ENCODE measurements at regions not wholly inside any gene's neighbourhood (a gene's known extent, or its start where the extent isn't known, plus 50 kb on each side); places are given as distances from the start of the nearest gene placed in this dataset.
"Not testable (repeated sequence)": the region's sequence is repeated elsewhere in the genome, so short reads cannot be mapped to it uniquely, and the experiment has no call there.

DNA sequence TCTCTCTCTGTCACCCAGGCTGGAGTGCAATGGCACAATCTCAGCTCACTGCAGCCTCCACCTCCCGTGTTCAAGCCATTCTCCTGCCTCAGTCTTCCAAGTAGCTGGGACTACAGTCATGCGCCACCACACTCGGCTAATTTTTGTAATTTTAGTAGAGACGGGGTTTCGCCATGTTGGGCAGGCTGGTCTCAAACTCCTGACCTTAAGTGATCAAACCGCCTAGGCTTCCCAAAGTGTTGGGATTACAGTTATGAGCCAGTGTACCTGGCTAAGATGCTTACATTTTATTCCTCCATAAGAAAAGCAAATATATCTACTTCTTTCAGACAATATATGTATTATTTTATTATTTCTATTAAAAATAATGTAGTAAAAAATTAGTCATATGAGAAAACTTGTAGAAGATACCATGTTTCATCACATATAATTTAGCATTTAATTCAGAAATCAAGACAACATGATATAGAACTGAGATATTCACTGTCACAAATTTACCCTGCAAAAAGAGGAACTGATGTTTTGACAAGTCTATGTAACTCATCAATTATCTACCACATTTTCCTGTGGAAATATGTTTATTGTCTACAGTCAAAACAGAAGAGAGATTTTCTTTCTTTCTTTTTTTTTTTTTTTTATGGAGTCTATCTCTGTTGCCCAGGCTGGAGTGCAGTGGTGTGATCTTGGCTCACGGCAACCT, 105.1 kb downstream of the ZNF486 start:
- TF ChIP-seq CTCF, POLR2A (IDR thresholded peaks at IDR 0.05): not testable (repeated sequence)

Data from right lobe of liver (tissue), 4 donors.